Astrocyte (in vitro differentiated cells and primary cell): ENCODE measurements at regions not wholly inside any gene's neighbourhood (a gene's known extent, or its start where the extent isn't known, plus 50 kb on each side); places are given as distances from the start of the nearest gene placed in this dataset.

Experiments
- EZH2 ChIP-seq: IDR thresholded peaks from 2 replicates; pipeline ENCODE4 v1.6.1; 2012; ENCODE audit warnings: mild to moderate bottlenecking, low read length, inconsistent platforms; ENCODE audit not compliant: insufficient read depth
- TF ChIP-seq, protein P1 (sequence below): IDR thresholded peaks from 2 replicates; pipeline ENCODE4 v1.5.1; 2011; ENCODE audit warnings: low read depth, mild to moderate bottlenecking, inconsistent platforms, low read length, moderate library complexity; ENCODE audit not compliant: insufficient read depth

DNA sequence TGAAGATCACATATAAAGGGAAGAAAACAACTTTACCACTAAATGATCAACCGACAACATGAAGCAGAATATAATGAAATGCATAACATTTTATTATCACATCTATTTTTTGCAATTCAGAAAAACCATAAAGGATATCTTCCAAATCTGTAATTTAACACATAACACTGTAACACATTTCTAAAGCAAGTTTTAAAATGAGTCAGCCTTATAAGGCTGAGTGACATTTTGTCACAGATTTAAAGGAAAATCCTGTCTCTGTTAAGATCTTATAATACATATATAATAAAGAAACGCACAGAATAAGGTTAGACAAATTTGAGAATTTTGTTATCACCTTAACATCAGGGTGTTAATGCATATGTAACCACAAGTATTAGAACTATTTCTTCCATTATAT lies 198.4 kb upstream of the RASA1 start:
- TF ChIP-seq, protein P1, sequence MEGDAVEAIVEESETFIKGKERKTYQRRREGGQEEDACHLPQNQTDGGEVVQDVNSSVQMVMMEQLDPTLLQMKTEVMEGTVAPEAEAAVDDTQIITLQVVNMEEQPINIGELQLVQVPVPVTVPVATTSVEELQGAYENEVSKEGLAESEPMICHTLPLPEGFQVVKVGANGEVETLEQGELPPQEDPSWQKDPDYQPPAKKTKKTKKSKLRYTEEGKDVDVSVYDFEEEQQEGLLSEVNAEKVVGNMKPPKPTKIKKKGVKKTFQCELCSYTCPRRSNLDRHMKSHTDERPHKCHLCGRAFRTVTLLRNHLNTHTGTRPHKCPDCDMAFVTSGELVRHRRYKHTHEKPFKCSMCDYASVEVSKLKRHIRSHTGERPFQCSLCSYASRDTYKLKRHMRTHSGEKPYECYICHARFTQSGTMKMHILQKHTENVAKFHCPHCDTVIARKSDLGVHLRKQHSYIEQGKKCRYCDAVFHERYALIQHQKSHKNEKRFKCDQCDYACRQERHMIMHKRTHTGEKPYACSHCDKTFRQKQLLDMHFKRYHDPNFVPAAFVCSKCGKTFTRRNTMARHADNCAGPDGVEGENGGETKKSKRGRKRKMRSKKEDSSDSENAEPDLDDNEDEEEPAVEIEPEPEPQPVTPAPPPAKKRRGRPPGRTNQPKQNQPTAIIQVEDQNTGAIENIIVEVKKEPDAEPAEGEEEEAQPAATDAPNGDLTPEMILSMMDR: no peak
- no peak for TF ChIP-seq EZH2
